ENCODE measurements at regions not wholly inside any gene's neighbourhood (a gene's known extent, or its start where the extent isn't known, plus 50 kb on each side); places are given as distances from the start of the nearest gene placed in this dataset.

GRCh38 chr4:10811991-10812390, 127.4 kb upstream of the CLNK start:
- DNase-seq (ENCODE audit: low spot score): no peak
- no peaks in the 10 kb centered on the region for H3K36me3 Mint-ChIP-seq (ENCODE audit: low read depth, unreplicated experiment)
- no peak for TF ChIP-seq CTCF (IDR thresholded peaks at IDR 0.05; ENCODE audit: unreplicated experiment)
- peaks cover under 1% of the 10 kb centered on the region for H3K27me3 Mint-ChIP-seq (ENCODE audit: unreplicated experiment)
- no peak overlapping the region for H3K27ac Mint-ChIP-seq (ENCODE audit: unreplicated experiment)
- no peak overlapping the region for H3K4me3 Mint-ChIP-seq (ENCODE audit: unreplicated experiment)
- H3K9me3 Mint-ChIP-seq (ENCODE audit: unreplicated experiment): no peaks in the 10 kb centered on the region
- H3K4me1 Mint-ChIP-seq (ENCODE audit: unreplicated experiment): peaks cover 3% of the 10 kb centered on the region

DNA sequence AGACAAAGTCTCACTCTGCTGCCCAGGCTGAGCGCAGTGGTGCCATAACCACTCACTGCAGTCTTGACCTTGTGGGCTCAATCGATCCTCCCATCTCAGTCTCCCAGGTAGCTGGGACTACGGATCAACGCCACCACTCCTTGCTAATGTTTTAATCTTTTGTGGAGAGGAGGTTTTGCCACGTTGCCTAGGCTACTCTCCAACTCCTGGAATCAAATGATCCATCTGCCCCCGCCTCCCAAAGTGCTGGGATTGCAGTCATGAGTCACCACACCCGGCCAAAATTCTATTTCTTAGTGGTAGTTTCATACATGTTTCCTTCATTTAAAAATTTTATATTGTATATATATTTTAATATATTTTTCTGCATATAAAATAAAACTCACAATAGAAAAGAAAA, 125.8 kb upstream of the CLNK start:
- no peaks in the 10 kb centered on the region for H3K9me3 Mint-ChIP-seq (ENCODE audit: unreplicated experiment)
- TF ChIP-seq CTCF (IDR thresholded peaks at IDR 0.05; ENCODE audit: unreplicated experiment): no peak
- no peak for DNase-seq (ENCODE audit: low spot score)
- no peak overlapping the region for H3K4me3 Mint-ChIP-seq (ENCODE audit: unreplicated experiment)
- no peak overlapping the region for H3K27ac Mint-ChIP-seq (ENCODE audit: unreplicated experiment)
- H3K36me3 Mint-ChIP-seq (ENCODE audit: low read depth, unreplicated experiment): no peaks in the 10 kb centered on the region
- H3K27me3 Mint-ChIP-seq (ENCODE audit: unreplicated experiment): peaks cover 1% of the 10 kb centered on the region
- H3K4me1 Mint-ChIP-seq (ENCODE audit: unreplicated experiment): peaks cover 3% of the 10 kb centered on the region

DNA sequence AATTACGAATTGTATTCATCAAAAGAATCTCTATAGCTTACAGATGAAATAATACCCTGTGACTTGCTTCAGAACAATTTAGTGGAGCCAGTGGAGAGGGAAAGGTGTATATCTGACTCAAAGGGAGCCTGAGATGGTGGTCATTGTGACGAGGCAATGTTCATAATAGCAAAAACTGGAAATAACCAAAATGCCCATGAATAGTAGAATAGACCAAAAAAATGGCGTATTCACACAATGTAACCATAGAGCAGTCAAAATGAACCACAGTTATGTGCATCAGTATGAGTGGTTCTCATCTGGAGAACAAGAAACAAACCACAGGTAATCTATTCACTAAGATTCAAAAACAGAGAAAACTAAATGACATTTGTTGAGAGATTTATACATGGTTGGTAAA, 125.3 kb upstream of the CLNK start:
- Mint-ChIP-seq H3K27ac (ENCODE audit: unreplicated experiment) (no peak overlapping the region), H3K4me1 (ENCODE audit: unreplicated experiment) (peaks cover 3% of the 10 kb centered on the region), H3K4me3 (ENCODE audit: unreplicated experiment) (no peak overlapping the region), H3K9me3 (ENCODE audit: unreplicated experiment) (no peaks in the 10 kb centered on the region), H3K36me3 (ENCODE audit: low read depth, unreplicated experiment) (no peaks in the 10 kb centered on the region), H3K27me3 (ENCODE audit: unreplicated experiment) (peaks cover 1% of the 10 kb centered on the region)
- DNase-seq (ENCODE audit: low spot score): no peak
- TF ChIP-seq CTCF (IDR thresholded peaks at IDR 0.05; ENCODE audit: unreplicated experiment): no peak

DNA sequence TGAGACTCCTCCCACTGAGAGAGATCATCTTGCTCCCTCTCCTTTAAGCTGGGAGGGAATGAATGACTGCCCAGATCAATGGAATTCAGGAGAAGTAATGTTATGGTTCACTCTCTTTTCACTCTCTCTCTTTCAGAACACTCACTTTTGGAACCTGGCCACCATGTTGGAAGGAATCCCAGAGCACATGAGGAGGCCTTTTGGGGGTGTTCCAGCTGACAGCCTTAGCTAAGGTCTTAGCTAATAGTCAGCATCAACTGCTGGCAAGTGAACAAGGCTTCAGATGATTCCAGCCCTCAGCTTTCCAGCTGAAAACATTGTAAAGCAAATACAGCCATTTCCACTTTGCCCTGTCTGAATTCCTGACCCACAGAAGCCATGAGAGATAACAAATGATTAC, 124.0 kb upstream of the CLNK start:
- H3K4me1 Mint-ChIP-seq (ENCODE audit: unreplicated experiment): peaks cover 3% of the 10 kb centered on the region
- peaks cover 1% of the 10 kb centered on the region for H3K27me3 Mint-ChIP-seq (ENCODE audit: unreplicated experiment)
- H3K27ac Mint-ChIP-seq (ENCODE audit: unreplicated experiment): no peak overlapping the region
- no peak overlapping the region for H3K4me3 Mint-ChIP-seq (ENCODE audit: unreplicated experiment)
- DNase-seq (ENCODE audit: low spot score): no peak
- no peaks in the 10 kb centered on the region for H3K36me3 Mint-ChIP-seq (ENCODE audit: low read depth, unreplicated experiment)
- TF ChIP-seq CTCF (IDR thresholded peaks at IDR 0.05; ENCODE audit: unreplicated experiment): no peak
- H3K9me3 Mint-ChIP-seq (ENCODE audit: unreplicated experiment): no peaks in the 10 kb centered on the region

- no peaks in the 10 kb centered on the region for H3K36me3 Mint-ChIP-seq (ENCODE audit: low read depth, unreplicated experiment)
- H3K9me3 Mint-ChIP-seq (ENCODE audit: unreplicated experiment): no peaks in the 10 kb centered on the region
- H3K4me3 Mint-ChIP-seq (ENCODE audit: unreplicated experiment): no peak overlapping the region
- H3K27me3 Mint-ChIP-seq (ENCODE audit: unreplicated experiment): peaks cover 1% of the 10 kb centered on the region
- TF ChIP-seq CTCF (IDR thresholded peaks at IDR 0.05; ENCODE audit: unreplicated experiment): no peak
- H3K27ac Mint-ChIP-seq (ENCODE audit: unreplicated experiment): no peak overlapping the region
- no peak for DNase-seq (ENCODE audit: low spot score)
- H3K4me1 Mint-ChIP-seq (ENCODE audit: unreplicated experiment): peaks cover 3% of the 10 kb centered on the region
Observed at GRCh38 chr4:10806953-10807645, 122.5 kb upstream of the CLNK start.

All from endothelial cell (in vitro differentiated cells).